ENCODE measurements at regions not wholly inside any gene's neighbourhood (a gene's known extent, or its start where the extent isn't known, plus 50 kb on each side); places are given as distances from the start of the nearest gene placed in this dataset.

- TF ChIP-seq POLR2AphosphoS5 (IDR thresholded peaks at IDR 0.05; ENCODE audit: low read depth, low read length) (no peak), TAF1 (IDR thresholded peaks at IDR 0.05; ENCODE audit: borderline replicate concordance, insufficient read depth, low read length) (no peak)
These were observed 355.6 kb downstream of the MYCN start for GRCh38 chr2:16296038-16296290.
